GM23338 (cell line): ENCODE measurements at regions not wholly inside any gene's neighbourhood (a gene's known extent, or its start where the extent isn't known, plus 50 kb on each side); places are given as distances from the start of the nearest gene placed in this dataset.

Experiments used
- ATAC-seq: fragments of 200-7000 bp; cut with Tn5 transposase; 3 replicates; pipeline ENCODE4 v1.9.1; 2020
- DNase-seq: peaks from one replicate; pipeline ENCODE4 v3.0.0-alpha.2; 2015; ENCODE audit warnings: low spot score
- H2AFZ ChIP-seq: fragments of 200-600 bp; sonication (generic); 2 replicates; pipeline ENCODE4 v1.8.0; 2016; ENCODE audit warnings: antibody characterized with exemption, mild to moderate bottlenecking, moderate library complexity
- H3F3A ChIP-seq: fragments of 200-600 bp; sonication (generic); replicated peaks from 2 replicates; pipeline ENCODE4 v1.8.0; 2017; ENCODE audit warnings: antibody characterized with exemption, mixed run types, low read depth
- H3K27ac ChIP-seq: fragments of 200-600 bp; sonication (generic); 2 replicates; pipeline ENCODE4 v1.6.1; 2016; ENCODE audit warnings: low read depth
- H3K27me3 ChIP-seq: fragments of 200-600 bp; sonication (generic); 2 replicates; pipeline ENCODE4 v1.8.0; 2016; ENCODE audit warnings: mild to moderate bottlenecking, mixed run types, moderate library complexity; ENCODE audit not compliant: insufficient read depth
- H3K36me3 ChIP-seq: fragments of 200-600 bp; sonication (generic); 2 replicates; pipeline ENCODE4 v1.8.0; 2016; ENCODE audit warnings: mild to moderate bottlenecking; ENCODE audit not compliant: insufficient read depth
- H3K4me1 ChIP-seq: fragments of 200-600 bp; sonication (generic); 2 replicates; pipeline ENCODE4 v1.8.0; 2016; ENCODE audit warnings: mild to moderate bottlenecking, moderate library complexity; ENCODE audit not compliant: insufficient read depth
- H3K4me2 ChIP-seq: fragments of 200-600 bp; sonication (generic); 2 replicates; pipeline ENCODE4 v1.7.1; 2017; ENCODE audit warnings: mixed run types
- H3K4me3 ChIP-seq: fragments of 200-600 bp; sonication (generic); 2 replicates; pipeline ENCODE4 v1.6.1; 2016; ENCODE audit warnings: mixed run types
- H3K79me2 ChIP-seq: fragments of 200-600 bp; sonication (generic); replicated peaks from 2 replicates; pipeline ENCODE4 v1.8.0; 2017; ENCODE audit warnings: mild to moderate bottlenecking; ENCODE audit not compliant: insufficient read depth
- H3K9me2 ChIP-seq: fragments of 200-600 bp; sonication (generic); 2 replicates; pipeline ENCODE4 v1.8.0; 2017; ENCODE audit not compliant: insufficient read depth
- H4K20me1 ChIP-seq: fragments of 200-600 bp; sonication (generic); replicated peaks from 2 replicates; pipeline ENCODE4 v1.8.0; 2017; ENCODE audit warnings: mild to moderate bottlenecking; ENCODE audit not compliant: insufficient read depth
- H3K27ac Mint-ChIP-seq: 2 replicates; pipeline ENCODE4 v1.8.0; 2020; ENCODE audit warnings: inconsistent platforms, mild to moderate bottlenecking, moderate library complexity, mixed read lengths
- H3K27me3 Mint-ChIP-seq: 3 replicates; pipeline ENCODE4 v1.8.0; 2022; ENCODE audit warnings: low read depth, mild to moderate bottlenecking, moderate library complexity, mixed read lengths, inconsistent platforms; ENCODE audit not compliant: insufficient read depth, poor library complexity
- H3K36me3 Mint-ChIP-seq: 3 replicates; pipeline ENCODE4 v1.8.0; 2021; ENCODE audit warnings: low read depth, mild to moderate bottlenecking, inconsistent platforms, moderate library complexity, mixed read lengths
- H3K4me1 Mint-ChIP-seq: 3 replicates; pipeline ENCODE4 v1.8.0; 2020; ENCODE audit warnings: mild to moderate bottlenecking, inconsistent platforms, mixed read lengths
- H3K4me3 Mint-ChIP-seq: 3 replicates; pipeline ENCODE4 v1.8.0; 2021; ENCODE audit warnings: moderate library complexity, mild to moderate bottlenecking, inconsistent platforms, mixed read lengths
- H3K9me3 Mint-ChIP-seq: 3 replicates; pipeline ENCODE4 v1.8.0; 2020; ENCODE audit warnings: moderate library complexity, mild to moderate bottlenecking, inconsistent platforms, mixed read lengths
- CREB1 ChIP-seq: fragments of 250-450 bp; sonication (Bioruptor Pico); IDR thresholded peaks from 2 replicates; pipeline ENCODE4 v1.5.0; 2020; ENCODE audit warnings: low read depth, mild to moderate bottlenecking, moderate library complexity
- EZH2 ChIP-seq: fragments of 200-600 bp; sonication (generic); IDR thresholded peaks from one replicate; pipeline ENCODE4 v1.8.0; 2017; ENCODE audit warnings: antibody characterized with exemption, mild to moderate bottlenecking, low read depth; ENCODE audit not compliant: unreplicated experiment
- EZH2phosphoT487 ChIP-seq: fragments of 200-600 bp; sonication (generic); IDR thresholded peaks from one replicate; pipeline ENCODE4 v1.8.1; 2018; ENCODE audit warnings: antibody characterized with exemption; ENCODE audit not compliant: unreplicated experiment
- JUNB ChIP-seq: IDR thresholded peaks from one replicate; pipeline ENCODE4 v1.6.1; 2016; ENCODE audit warnings: antibody characterized with exemption; ENCODE audit not compliant: unreplicated experiment
- NANOG ChIP-seq: IDR thresholded peaks from 2 replicates; pipeline ENCODE4 v1.6.1; 2016; ENCODE audit warnings: antibody characterized with exemption, borderline replicate concordance
- POLR2AphosphoS5 ChIP-seq: IDR thresholded peaks from 2 replicates; pipeline ENCODE4 v1.6.1; 2016; ENCODE audit warnings: antibody characterized with exemption, low read depth
- REST ChIP-seq: IDR thresholded peaks from one replicate; pipeline ENCODE4 v1.6.1; 2018; ENCODE audit warnings: antibody characterized with exemption; ENCODE audit not compliant: unreplicated experiment
- STAT1 ChIP-seq: IDR thresholded peaks from one replicate; pipeline ENCODE4 v1.6.1; 2016; ENCODE audit warnings: antibody characterized with exemption; ENCODE audit not compliant: unreplicated experiment
- ZNF331 ChIP-seq: fragments of 250-450 bp; sonication (Bioruptor Pico); IDR thresholded peaks from 2 replicates; pipeline ENCODE4 v1.5.0; 2020; ENCODE audit warnings: low read depth, mild to moderate bottlenecking, moderate library complexity
- TF ChIP-seq, protein P1 (sequence below): IDR thresholded peaks from 2 replicates; pipeline ENCODE4 v1.6.1; 2016; ENCODE audit warnings: antibody characterized with exemption

DNA sequence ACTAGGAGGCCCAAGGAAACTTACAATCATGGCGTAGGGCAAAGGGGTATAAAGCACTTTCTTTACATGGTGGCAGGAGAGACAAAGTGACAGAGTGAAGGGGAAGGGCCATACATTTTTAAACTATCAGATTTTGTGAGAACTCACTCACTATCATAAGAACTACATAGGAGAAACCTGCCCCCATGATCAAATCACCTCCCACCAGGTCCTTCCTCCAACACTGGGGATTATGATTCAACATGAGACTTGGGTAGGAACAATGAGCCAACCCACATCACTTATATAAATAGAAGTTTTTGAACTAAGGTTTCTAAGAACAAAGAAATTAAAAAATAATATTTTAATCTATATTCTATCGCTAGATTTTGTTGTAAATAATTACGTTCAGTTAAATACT is 460.3 kb upstream of the TYRP1 start:
- Mint-ChIP-seq H3K36me3 (peaks cover 24% of the 10 kb centered on the region), H3K27ac (no peak overlapping the region), H3K27me3 (no peaks in the 10 kb centered on the region), H3K4me3 (no peak overlapping the region), H3K9me3 (peaks cover 35% of the 10 kb centered on the region), H3K4me1 (no peaks in the 10 kb centered on the region)
- no peaks in the 10 kb centered on the region for H3K27me3 ChIP-seq
- no peak overlapping the region for H3K4me3 ChIP-seq
- no peaks in the 10 kb centered on the region for H3K4me1 ChIP-seq
- TF ChIP-seq CREB1 (CRISPR knock-in tag): no peak
- no peak for TF ChIP-seq STAT1
- no peak for TF ChIP-seq POLR2AphosphoS5
- peaks cover 7% of the 10 kb centered on the region; the same call in 1 of the 2 replicates for H3K9me2 ChIP-seq
- H4K20me1 ChIP-seq: no peaks in the 10 kb centered on the region
- no peaks in the 10 kb centered on the region; the same call in 1 of the 2 replicates for H3K36me3 ChIP-seq
- no peak overlapping the region for H3K27ac ChIP-seq
- H3K4me2 ChIP-seq: no peak overlapping the region
- no peak overlapping the region for H2AFZ ChIP-seq
- DNase-seq (no peak), ATAC-seq (no peak)
- H3F3A ChIP-seq: no peaks in the 10 kb centered on the region
- H3K79me2 ChIP-seq: no peaks in the 10 kb centered on the region

DNA sequence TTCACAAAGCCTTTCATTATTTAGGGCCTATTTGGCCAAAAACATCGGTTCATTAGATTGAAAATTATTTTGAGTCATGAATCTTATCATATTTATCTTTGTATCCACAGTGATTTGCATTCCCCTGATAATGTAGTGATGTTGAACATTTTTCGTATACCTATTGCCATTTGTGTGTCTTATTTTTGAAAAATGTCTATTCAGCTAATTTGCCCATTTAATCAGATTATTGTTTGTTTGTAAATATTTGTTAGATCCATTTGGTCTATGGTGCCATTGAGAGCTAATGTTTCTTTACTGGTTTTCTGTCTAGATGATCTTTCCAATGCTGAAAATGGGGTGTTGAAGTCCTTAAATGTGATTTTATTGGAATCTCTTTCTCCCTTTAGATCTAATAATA is 439.2 kb upstream of the TYRP1 start:
- Histone ChIP-seq H3K27me3 (no peaks in the 10 kb centered on the region), H3F3A (no peaks in the 10 kb centered on the region), H3K79me2 (no peaks in the 10 kb centered on the region), H3K36me3 (no peaks in the 10 kb centered on the region), H3K4me3 (no peak overlapping the region), H3K27ac (no peak overlapping the region), H4K20me1 (no peaks in the 10 kb centered on the region), H2AFZ (no peak overlapping the region), H3K4me1 (no peaks in the 10 kb centered on the region), H3K4me2 (no peak overlapping the region), H3K9me2 (no peaks in the 10 kb centered on the region)
- H3K27ac Mint-ChIP-seq: no peak overlapping the region; the same call in 1 of the 2 replicates
- H3K36me3 Mint-ChIP-seq: peaks cover 9% of the 10 kb centered on the region; the same call in 1 of the 3 replicates
- TF ChIP-seq EZH2phosphoT487 (no peak), CREB1 (CRISPR knock-in tag) (no peak), STAT1 (no peak), NANOG (no peak), REST (no peak), EZH2 (no peak), JUNB (no peak)
- no peaks in the 10 kb centered on the region for H3K4me1 Mint-ChIP-seq
- DNase-seq (no peak), ATAC-seq (no peak)
- peaks cover 21% of the 10 kb centered on the region for H3K9me3 Mint-ChIP-seq
- H3K27me3 Mint-ChIP-seq: no peaks in the 10 kb centered on the region
- H3K4me3 Mint-ChIP-seq: no peak overlapping the region

GRCh38 chr9:12266758-12267157 is 426.4 kb upstream of the TYRP1 start:
- DNase-seq: no peak
- Histone ChIP-seq H3K79me2 (no peaks in the 10 kb centered on the region), H3K4me2 (no peak overlapping the region), H4K20me1 (no peaks in the 10 kb centered on the region), H3K4me3 (no peak overlapping the region), H3K27me3 (no peaks in the 10 kb centered on the region), H3K27ac (no peak overlapping the region), H3K36me3 (no peaks in the 10 kb centered on the region), H3F3A (no peaks in the 10 kb centered on the region), H2AFZ (no peak overlapping the region), H3K4me1 (no peaks in the 10 kb centered on the region), H3K9me2 (no peaks in the 10 kb centered on the region)
- Mint-ChIP-seq H3K4me1 (peaks cover 4% of the 10 kb centered on the region; the same call in 1 of the 3 replicates), H3K27ac (no peak overlapping the region), H3K27me3 (peaks cover 2% of the 10 kb centered on the region), H3K36me3 (no peaks in the 10 kb centered on the region), H3K4me3 (no peak overlapping the region), H3K9me3 (no peaks in the 10 kb centered on the region)
- no peak for ATAC-seq
- TF ChIP-seq POLR2AphosphoS5 (no peak), ZNF331 (no peak), EZH2 (no peak), NANOG (no peak), REST (no peak), STAT1 (no peak), EZH2phosphoT487 (no peak)
- TF ChIP-seq, protein P1, sequence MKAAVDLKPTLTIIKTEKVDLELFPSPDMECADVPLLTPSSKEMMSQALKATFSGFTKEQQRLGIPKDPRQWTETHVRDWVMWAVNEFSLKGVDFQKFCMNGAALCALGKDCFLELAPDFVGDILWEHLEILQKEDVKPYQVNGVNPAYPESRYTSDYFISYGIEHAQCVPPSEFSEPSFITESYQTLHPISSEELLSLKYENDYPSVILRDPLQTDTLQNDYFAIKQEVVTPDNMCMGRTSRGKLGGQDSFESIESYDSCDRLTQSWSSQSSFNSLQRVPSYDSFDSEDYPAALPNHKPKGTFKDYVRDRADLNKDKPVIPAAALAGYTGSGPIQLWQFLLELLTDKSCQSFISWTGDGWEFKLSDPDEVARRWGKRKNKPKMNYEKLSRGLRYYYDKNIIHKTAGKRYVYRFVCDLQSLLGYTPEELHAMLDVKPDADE: no peak
